ENCODE measurements at regions not wholly inside any gene's neighbourhood (a gene's known extent, or its start where the extent isn't known, plus 50 kb on each side); places are given as distances from the start of the nearest gene placed in this dataset.

- no peak overlapping the region for H3K4me3 ChIP-seq
- no peak overlapping the region for H3K27ac ChIP-seq
- H3K36me3 ChIP-seq (ENCODE audit: insufficient read depth, low read length) = peaks cover 14% of the 10 kb centered on the region; the same call in 1 of the 2 replicates
- DNase-seq (ENCODE audit: low read depth, low spot score) = no peak
- TF ChIP-seq POLR2AphosphoS5 (IDR thresholded peaks at IDR 0.05; ENCODE audit: borderline replicate concordance, low read depth, low read length) (no peak), EZH2 (IDR thresholded peaks at IDR 0.05) (no peak), FOXP2 (optimal IDR thresholded peaks at IDR 0.05; ENCODE audit: control extremely low read depth, extremely low read length, insufficient read depth) (no peak)
- no peaks in the 10 kb centered on the region for H3K9me3 ChIP-seq (ENCODE audit: low read depth, low read length)
- H3K9ac ChIP-seq (ENCODE audit: insufficient read length) = no peak overlapping the region
Measured at GRCh38 chr5:168202996-168203395, 88.4 kb upstream of the WWC1 start.

- Histone ChIP-seq H3K27ac (no peak overlapping the region), H3K9me3 (ENCODE audit: low read depth, low read length) (no peaks in the 10 kb centered on the region), H3K4me3 (no peak overlapping the region), H3K36me3 (ENCODE audit: insufficient read depth, low read length) (peaks cover 14% of the 10 kb centered on the region; the same call in 1 of the 2 replicates), H3K9ac (ENCODE audit: insufficient read length) (no peak overlapping the region)
- TF ChIP-seq FOXP2 (optimal IDR thresholded peaks at IDR 0.05; ENCODE audit: control extremely low read depth, extremely low read length, insufficient read depth) (no peak), POLR2AphosphoS5 (IDR thresholded peaks at IDR 0.05; ENCODE audit: borderline replicate concordance, low read depth, low read length) (no peak), EZH2 (IDR thresholded peaks at IDR 0.05) (no peak)
- DNase-seq (ENCODE audit: low read depth, low spot score) = no peak
Measured at GRCh38 chr5:168204165-168204564, 87.3 kb upstream of the WWC1 start.

- no peak overlapping the region for H3K27ac ChIP-seq
- no peaks in the 10 kb centered on the region for H3K9me3 ChIP-seq (ENCODE audit: low read depth, low read length)
- DNase-seq (ENCODE audit: low read depth, low spot score) = no peak
- TF ChIP-seq POLR2AphosphoS5 (IDR thresholded peaks at IDR 0.05; ENCODE audit: borderline replicate concordance, low read depth, low read length) (no peak), EZH2 (IDR thresholded peaks at IDR 0.05) (no peak), FOXP2 (optimal IDR thresholded peaks at IDR 0.05; ENCODE audit: control extremely low read depth, extremely low read length, insufficient read depth) (no peak)
- H3K9ac ChIP-seq (ENCODE audit: insufficient read length) = no peak overlapping the region
- peaks cover 7% of the 10 kb centered on the region; the same call in 1 of the 2 replicates for H3K36me3 ChIP-seq (ENCODE audit: insufficient read depth, low read length)
- H3K4me3 ChIP-seq = no peak overlapping the region
Measured at GRCh38 chr5:168207450-168208029, 83.9 kb upstream of the WWC1 start.

- no peak for DNase-seq (ENCODE audit: low read depth, low spot score)
- Histone ChIP-seq H3K9ac (ENCODE audit: insufficient read length) (no peak overlapping the region), H3K4me3 (no peak overlapping the region), H3K36me3 (ENCODE audit: insufficient read depth, low read length) (peaks cover 3% of the 10 kb centered on the region; the same call in 1 of the 2 replicates), H3K27ac (no peak overlapping the region), H3K9me3 (ENCODE audit: low read depth, low read length) (no peaks in the 10 kb centered on the region)
- TF ChIP-seq EZH2 (IDR thresholded peaks at IDR 0.05) (no peak), FOXP2 (optimal IDR thresholded peaks at IDR 0.05; ENCODE audit: control extremely low read depth, extremely low read length, insufficient read depth) (no peak), POLR2AphosphoS5 (IDR thresholded peaks at IDR 0.05; ENCODE audit: borderline replicate concordance, low read depth, low read length) (no peak)
Measured at GRCh38 chr5:168209244-168209995, 82.0 kb upstream of the WWC1 start.

GRCh38 chr5:168209997-168210396, 81.4 kb upstream of the WWC1 start:
- DNase-seq (ENCODE audit: low read depth, low spot score) = no peak
- Histone ChIP-seq H3K9me3 (ENCODE audit: low read depth, low read length) (no peaks in the 10 kb centered on the region), H3K36me3 (ENCODE audit: insufficient read depth, low read length) (no peaks in the 10 kb centered on the region; the same call in 1 of the 2 replicates), H3K4me3 (no peak overlapping the region), H3K27ac (no peak overlapping the region), H3K9ac (ENCODE audit: insufficient read length) (no peak overlapping the region)
- TF ChIP-seq FOXP2 (optimal IDR thresholded peaks at IDR 0.05; ENCODE audit: control extremely low read depth, extremely low read length, insufficient read depth) = no peak
- TF ChIP-seq POLR2AphosphoS5 (IDR thresholded peaks at IDR 0.05; ENCODE audit: borderline replicate concordance, low read depth, low read length) = no peak
- no peak for TF ChIP-seq EZH2 (IDR thresholded peaks at IDR 0.05)

GRCh38 chr5:168211245-168211644, 80.2 kb upstream of the WWC1 start:
- no peak for DNase-seq (ENCODE audit: low read depth, low spot score)
- Histone ChIP-seq H3K36me3 (ENCODE audit: insufficient read depth, low read length) (no peaks in the 10 kb centered on the region; the same call in 1 of the 2 replicates), H3K4me3 (no peak overlapping the region), H3K9ac (ENCODE audit: insufficient read length) (no peak overlapping the region), H3K27ac (no peak overlapping the region), H3K9me3 (ENCODE audit: low read depth, low read length) (no peaks in the 10 kb centered on the region)
- TF ChIP-seq EZH2 (IDR thresholded peaks at IDR 0.05) = no peak
- TF ChIP-seq FOXP2 (optimal IDR thresholded peaks at IDR 0.05; ENCODE audit: control extremely low read depth, extremely low read length, insufficient read depth) = no peak
- no peak for TF ChIP-seq POLR2AphosphoS5 (IDR thresholded peaks at IDR 0.05; ENCODE audit: borderline replicate concordance, low read depth, low read length)

- no peak overlapping the region for H3K4me3 ChIP-seq
- H3K9ac ChIP-seq (ENCODE audit: insufficient read length) = no peak overlapping the region
- no peak for DNase-seq (ENCODE audit: low read depth, low spot score)
- H3K9me3 ChIP-seq (ENCODE audit: low read depth, low read length) = no peaks in the 10 kb centered on the region
- TF ChIP-seq POLR2AphosphoS5 (IDR thresholded peaks at IDR 0.05; ENCODE audit: borderline replicate concordance, low read depth, low read length) = no peak
- no peak for TF ChIP-seq FOXP2 (optimal IDR thresholded peaks at IDR 0.05; ENCODE audit: control extremely low read depth, extremely low read length, insufficient read depth)
- no peak for TF ChIP-seq EZH2 (IDR thresholded peaks at IDR 0.05)
- H3K36me3 ChIP-seq (ENCODE audit: insufficient read depth, low read length) = no peaks in the 10 kb centered on the region; the same call in 1 of the 2 replicates
- H3K27ac ChIP-seq = no peak overlapping the region
Measured at GRCh38 chr5:168211936-168212335, 79.5 kb upstream of the WWC1 start.

GRCh38 chr5:168214071-168214470, 77.4 kb upstream of the WWC1 start:
- Histone ChIP-seq H3K27ac (no peak overlapping the region), H3K36me3 (ENCODE audit: insufficient read depth, low read length) (peaks cover 13% of the 10 kb centered on the region)
- TF ChIP-seq EZH2 (IDR thresholded peaks at IDR 0.05) (no peak), FOXP2 (optimal IDR thresholded peaks at IDR 0.05; ENCODE audit: control extremely low read depth, extremely low read length, insufficient read depth) (no peak), POLR2AphosphoS5 (IDR thresholded peaks at IDR 0.05; ENCODE audit: borderline replicate concordance, low read depth, low read length) (no peak)

More at GRCh38 chr5:168214071-168214470, 77.4 kb upstream of the WWC1 start:
- no peak for DNase-seq (ENCODE audit: low read depth, low spot score)
- no peak overlapping the region for H3K4me3 ChIP-seq
- no peak overlapping the region for H3K9ac ChIP-seq (ENCODE audit: insufficient read length)
- H3K9me3 ChIP-seq (ENCODE audit: low read depth, low read length) = no peaks in the 10 kb centered on the region
